OCI-LY7 (cell line): ENCODE measurements at regions not wholly inside any gene's neighbourhood (a gene's known extent, or its start where the extent isn't known, plus 50 kb on each side); places are given as distances from the start of the nearest gene placed in this dataset.

ENCODE experiments used
- BruUV-seq: library from RNA; stranded (reverse); fragments of 400-500 nt; replicated peaks from 2 replicates; lab custom pipeline; 2021; lab: Mats Ljungman, UMichigan
- CTCF ChIA-PET: fragments of 300-600 bp; sonication (Branson Sonifier 250); formaldehyde crosslinking; loops from one replicate; lab custom pipeline; 2022; ENCODE audit warnings: antibody characterized with exemption; ENCODE audit not compliant: unreplicated experiment; lab: Charles Lee
- POLR2A ChIA-PET: fragments of 300-600 bp; sonication (Branson Sonifier 250); formaldehyde crosslinking; loops from one replicate; lab custom pipeline; 2022; ENCODE audit warnings: antibody characterized with exemption; lab: Charles Lee
- DNase-seq: peaks from one replicate; pipeline ENCODE4 v3.0.0-alpha.2; 2015; ENCODE audit warnings: low spot score
- H2AFZ ChIP-seq: fragments of 200-600 bp; sonication (generic), shearing (Covaris generic); 2 replicates; pipeline ENCODE4 v1.6.1; 2014; ENCODE audit warnings: mild to moderate bottlenecking, antibody characterized with exemption, low read length, moderate library complexity
- H3K27ac ChIP-seq: fragments of 200-600 bp; sonication (generic); 2 replicates; pipeline ENCODE4 v1.5.1; 2014; ENCODE audit warnings: mixed run types, low read depth, mild to moderate bottlenecking, moderate library complexity, low read length, inconsistent platforms; ENCODE audit not compliant: poor library complexity, severe bottlenecking
- H3K36me3 ChIP-seq: fragments of 200-600 bp; sonication (generic); 2 replicates; pipeline ENCODE4 v1.6.1; 2014; ENCODE audit warnings: mild to moderate bottlenecking, antibody characterized with exemption, low read length, moderate library complexity, mixed read lengths; ENCODE audit not compliant: insufficient read depth
- H3K4me1 ChIP-seq: fragments of 200-600 bp; sonication (generic); 2 replicates; pipeline ENCODE4 v1.5.1; 2014; ENCODE audit warnings: mild to moderate bottlenecking, low read length; ENCODE audit not compliant: insufficient read depth, poor library complexity, severe bottlenecking
- H3K4me2 ChIP-seq: fragments of 200-600 bp; sonication (generic); 2 replicates; pipeline ENCODE4 v1.6.1; 2014; ENCODE audit warnings: mild to moderate bottlenecking, low read length
- H3K4me3 ChIP-seq: fragments of 200-600 bp; sonication (generic); 2 replicates; pipeline ENCODE4 v1.5.1; 2014; ENCODE audit warnings: mild to moderate bottlenecking, low read depth, low read length; ENCODE audit not compliant: poor library complexity, severe bottlenecking
- H3K79me2 ChIP-seq: fragments of 200-600 bp; sonication (generic); 2 replicates; pipeline ENCODE4 v1.6.1; 2016; ENCODE audit warnings: low read depth, mild to moderate bottlenecking, low read length, moderate library complexity, mixed read lengths; ENCODE audit not compliant: insufficient read depth
- H3K9me2 ChIP-seq: fragments of 200-600 bp; sonication (generic); 2 replicates; pipeline ENCODE4 v1.6.1; 2016; ENCODE audit warnings: mild to moderate bottlenecking, low read length, mixed read lengths; ENCODE audit not compliant: insufficient read depth
- H3K9me3 ChIP-seq: fragments of 200-600 bp; sonication (generic); 2 replicates; pipeline ENCODE4 v1.6.1; 2014; ENCODE audit warnings: mild to moderate bottlenecking, mixed run types, low read length, mixed read lengths
- H4K20me1 ChIP-seq: fragments of 200-600 bp; sonication (generic); 2 replicates; pipeline ENCODE4 v1.6.1; 2014; ENCODE audit warnings: mild to moderate bottlenecking, antibody characterized with exemption, low read length, moderate library complexity, mixed read lengths; ENCODE audit not compliant: insufficient read depth
- CTCF ChIP-seq: fragments of 200-600 bp; sonication (generic); conservative IDR thresholded peaks from 2 replicates; pipeline ENCODE4 v1.5.1; 2014; ENCODE audit warnings: mild to moderate bottlenecking, antibody characterized with exemption, low read length, moderate library complexity, mixed read lengths
- EZH2phosphoT487 ChIP-seq: fragments of 200-600 bp; sonication (generic); IDR thresholded peaks from 2 replicates; pipeline ENCODE4 v1.6.1; 2018; ENCODE audit warnings: low read depth, borderline replicate concordance, mild to moderate bottlenecking, mixed run types, antibody characterized with exemption, low read length, moderate library complexity, mixed read lengths
- intact Hi-C: fragments of 100-400 bp; cut with micrococcal nuclease; formaldehyde crosslinking; loops from one replicate; pipeline ENCODE4 v1.10.0; 2022; ENCODE audit not compliant: unreplicated experiment

GRCh38 chr18:66972681-66973080 is 368.8 kb upstream of the CDH19 start:
- no peak overlapping the region for H2AFZ ChIP-seq
- intact Hi-C loops = no loop called here
- POLR2A ChIA-PET = no interaction called here

GRCh38 chr18:66971960-66972359 is 368.1 kb upstream of the CDH19 start:
- no peak overlapping the region for H2AFZ ChIP-seq
- H3K4me1 ChIP-seq = no peaks in the 10 kb centered on the region
- TF ChIP-seq EZH2phosphoT487 (no peak), CTCF (no peak)
- intact Hi-C loops = no loop called here
- H3K27ac ChIP-seq = no peak overlapping the region
- no peak for DNase-seq
- ChIA-PET CTCF (no interaction called here), POLR2A (interaction anchor here (1.0 to 1.1 kb wide), 2 partner anchors 7 to 13 kb away, joined by 3 read pairs; no protein-coding TSS in a partner anchor)
- no TSS peak for BruUV-seq
- no peaks in the 10 kb centered on the region for H3K9me3 ChIP-seq
- H3K9me2 ChIP-seq = no peaks in the 10 kb centered on the region
- H4K20me1 ChIP-seq = no peaks in the 10 kb centered on the region
- H3K79me2 ChIP-seq = no peaks in the 10 kb centered on the region
- H3K4me2 ChIP-seq = no peak overlapping the region
- H3K4me3 ChIP-seq = no peak overlapping the region
- H3K36me3 ChIP-seq = no peaks in the 10 kb centered on the region

More at GRCh38 chr18:66972681-66973080, 368.8 kb upstream of the CDH19 start:
- Histone ChIP-seq H3K4me3 (no peak overlapping the region), H3K4me1 (no peaks in the 10 kb centered on the region), H3K9me3 (no peaks in the 10 kb centered on the region), H3K4me2 (no peak overlapping the region), H3K27ac (no peak overlapping the region), H3K9me2 (no peaks in the 10 kb centered on the region), H4K20me1 (no peaks in the 10 kb centered on the region), H3K79me2 (no peaks in the 10 kb centered on the region), H3K36me3 (no peaks in the 10 kb centered on the region)
- DNase-seq = no peak
- CTCF ChIA-PET = no interaction called here
- BruUV-seq = no TSS peak
- TF ChIP-seq CTCF (no peak), EZH2phosphoT487 (no peak)

- DNase-seq = no peak
- Histone ChIP-seq H3K4me1 (no peaks in the 10 kb centered on the region), H3K79me2 (no peaks in the 10 kb centered on the region), H3K4me3 (no peak overlapping the region), H3K36me3 (no peaks in the 10 kb centered on the region), H2AFZ (no peak overlapping the region), H3K9me3 (no peaks in the 10 kb centered on the region), H4K20me1 (no peaks in the 10 kb centered on the region), H3K9me2 (no peaks in the 10 kb centered on the region), H3K4me2 (no peak overlapping the region), H3K27ac (no peak overlapping the region)
- TF ChIP-seq CTCF (no peak), EZH2phosphoT487 (no peak)
- CTCF ChIA-PET = no interaction called here
- POLR2A ChIA-PET = no interaction called here
- intact Hi-C loops = no loop called here
- no TSS peak for BruUV-seq
Observed at GRCh38 chr18:66966171-66966570, 362.3 kb upstream of the CDH19 start.
